ENCODE measurements at regions not wholly inside any gene's neighbourhood (a gene's known extent, or its start where the extent isn't known, plus 50 kb on each side); places are given as distances from the start of the nearest gene placed in this dataset.

GRCh38 chr1:164093543-164093942 lies 465.4 kb upstream of the PBX1 start:
- TF ChIP-seq POLR2A (IDR thresholded peaks at IDR 0.05) (no peak), CTCF (IDR thresholded peaks at IDR 0.05) (no peak)

Measured in Peyer's patch (tissue), 4 donors.